Cardiac muscle cell (in vitro differentiated cells and primary cell): ENCODE measurements at regions not wholly inside any gene's neighbourhood (a gene's known extent, or its start where the extent isn't known, plus 50 kb on each side); places are given as distances from the start of the nearest gene placed in this dataset.

ENCODE experiments used
- DNase-seq, 2 donors: peaks; one replicate each; pipeline versions ENCODE4 v3.0.0 to v3.0.0-alpha.2; 2010 to 2017; ENCODE audit warnings: low read depth in 1 of 2, low spot score in 1 of 2
- H3K27ac ChIP-seq: fragments of 200-600 bp; sonication (generic); 2 replicates; pipeline ENCODE4 v1.5.1; 2016
- H3K27me3 ChIP-seq: fragments of 200-600 bp; sonication (generic); 2 replicates; pipeline ENCODE4 v1.6.0; 2016; ENCODE audit warnings: control low read depth
- H3K36me3 ChIP-seq: fragments of 200-600 bp; sonication (generic); 2 replicates; pipeline ENCODE4 v1.5.1; 2016; ENCODE audit warnings: control low read depth
- H3K4me1 ChIP-seq: fragments of 200-600 bp; sonication (generic); 2 replicates; pipeline ENCODE4 v1.8.1; 2017; ENCODE audit warnings: low read depth, mild to moderate bottlenecking, mixed run types
- H3K4me3 ChIP-seq: fragments of 200-600 bp; sonication (generic); 2 replicates; pipeline ENCODE4 v1.5.1; 2016; ENCODE audit warnings: mild to moderate bottlenecking
- H3K9me3 ChIP-seq: fragments of 200-600 bp; sonication (generic); 2 replicates; pipeline ENCODE4 v1.5.1; 2017; ENCODE audit warnings: low read depth, mild to moderate bottlenecking, control low read depth
- TF ChIP-seq, protein P1 (sequence below): IDR thresholded peaks from 2 replicates; pipeline ENCODE4 v1.5.1; 2012; ENCODE audit warnings: low read depth, mild to moderate bottlenecking, low read length

DNA sequence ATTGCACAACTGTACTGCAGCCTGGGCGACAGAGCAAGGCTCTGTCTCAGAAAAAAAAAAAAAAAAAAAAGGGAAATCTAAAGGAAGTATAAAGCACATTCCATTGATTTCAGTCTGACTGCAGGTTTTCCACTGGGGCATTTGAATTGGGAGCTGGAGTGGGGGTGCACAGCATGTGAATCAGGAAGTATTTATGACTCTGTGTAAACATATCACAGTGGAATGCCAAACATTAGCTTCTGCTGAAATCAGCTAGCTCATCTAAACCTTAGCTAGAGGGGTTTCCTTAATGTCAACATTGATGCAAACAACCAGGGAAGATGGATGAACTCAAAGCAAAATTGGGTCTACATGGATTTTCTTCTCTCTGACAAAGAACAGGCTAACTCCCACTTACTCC is 641.0 kb upstream of the EEF2KMT start:
- Histone ChIP-seq H3K4me3 (no peak overlapping the region), H3K9me3 (no peaks in the 10 kb centered on the region), H3K36me3 (no peaks in the 10 kb centered on the region)

DNA sequence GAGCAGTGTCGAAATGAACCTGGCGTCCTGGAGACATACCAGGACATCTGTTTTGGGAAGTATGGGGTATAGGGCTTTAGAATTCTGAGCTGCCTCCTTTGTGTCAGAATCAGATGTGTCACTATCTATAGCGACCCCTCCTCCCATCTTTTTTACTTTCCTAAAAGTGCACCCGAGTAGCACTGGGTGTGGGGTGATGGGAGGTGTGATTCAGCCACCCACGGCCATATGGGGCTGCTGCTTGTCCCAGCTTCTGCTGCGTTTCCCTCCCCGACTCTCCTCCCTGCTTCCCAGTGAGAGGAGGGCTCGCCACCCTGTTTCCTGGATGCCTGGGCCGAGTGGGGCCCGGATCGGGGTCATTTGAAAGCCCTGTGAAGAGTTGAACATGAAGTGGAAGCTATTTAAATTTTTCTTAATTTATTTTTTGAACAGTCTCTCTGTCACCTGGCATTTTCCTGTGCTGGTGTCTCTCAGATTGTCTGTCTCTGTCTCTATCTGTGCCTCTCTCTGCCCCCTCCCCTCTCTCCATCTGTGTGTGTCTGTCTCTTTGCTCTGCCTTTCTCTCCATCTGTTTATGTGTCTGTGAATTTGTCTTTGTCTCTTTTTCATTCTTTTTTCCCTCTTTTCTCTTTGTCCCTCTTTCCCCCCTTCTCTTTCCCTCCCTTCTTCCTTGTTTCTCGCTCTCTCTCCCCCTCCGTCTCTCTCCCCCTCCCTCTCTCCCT is 638.8 kb upstream of the EEF2KMT start:
- H3K4me3 ChIP-seq, result no peak overlapping the region
- no peaks in the 10 kb centered on the region for H3K36me3 ChIP-seq
- H3K9me3 ChIP-seq, result no peaks in the 10 kb centered on the region
- no peaks in the 10 kb centered on the region for H3K4me1 ChIP-seq
- DNase-seq, result no peak
- H3K27ac ChIP-seq, result no peak overlapping the region
- H3K27me3 ChIP-seq, result no peaks in the 10 kb centered on the region
- TF ChIP-seq, protein P1, sequence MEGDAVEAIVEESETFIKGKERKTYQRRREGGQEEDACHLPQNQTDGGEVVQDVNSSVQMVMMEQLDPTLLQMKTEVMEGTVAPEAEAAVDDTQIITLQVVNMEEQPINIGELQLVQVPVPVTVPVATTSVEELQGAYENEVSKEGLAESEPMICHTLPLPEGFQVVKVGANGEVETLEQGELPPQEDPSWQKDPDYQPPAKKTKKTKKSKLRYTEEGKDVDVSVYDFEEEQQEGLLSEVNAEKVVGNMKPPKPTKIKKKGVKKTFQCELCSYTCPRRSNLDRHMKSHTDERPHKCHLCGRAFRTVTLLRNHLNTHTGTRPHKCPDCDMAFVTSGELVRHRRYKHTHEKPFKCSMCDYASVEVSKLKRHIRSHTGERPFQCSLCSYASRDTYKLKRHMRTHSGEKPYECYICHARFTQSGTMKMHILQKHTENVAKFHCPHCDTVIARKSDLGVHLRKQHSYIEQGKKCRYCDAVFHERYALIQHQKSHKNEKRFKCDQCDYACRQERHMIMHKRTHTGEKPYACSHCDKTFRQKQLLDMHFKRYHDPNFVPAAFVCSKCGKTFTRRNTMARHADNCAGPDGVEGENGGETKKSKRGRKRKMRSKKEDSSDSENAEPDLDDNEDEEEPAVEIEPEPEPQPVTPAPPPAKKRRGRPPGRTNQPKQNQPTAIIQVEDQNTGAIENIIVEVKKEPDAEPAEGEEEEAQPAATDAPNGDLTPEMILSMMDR, result no peak

More for the DNA sequence above, 641.0 kb upstream of the EEF2KMT start:
- no peaks in the 10 kb centered on the region for H3K4me1 ChIP-seq
- TF ChIP-seq, protein P1, result no peak
- no peaks in the 10 kb centered on the region for H3K27me3 ChIP-seq
- DNase-seq, result no peak
- H3K27ac ChIP-seq, result no peak overlapping the region

DNA sequence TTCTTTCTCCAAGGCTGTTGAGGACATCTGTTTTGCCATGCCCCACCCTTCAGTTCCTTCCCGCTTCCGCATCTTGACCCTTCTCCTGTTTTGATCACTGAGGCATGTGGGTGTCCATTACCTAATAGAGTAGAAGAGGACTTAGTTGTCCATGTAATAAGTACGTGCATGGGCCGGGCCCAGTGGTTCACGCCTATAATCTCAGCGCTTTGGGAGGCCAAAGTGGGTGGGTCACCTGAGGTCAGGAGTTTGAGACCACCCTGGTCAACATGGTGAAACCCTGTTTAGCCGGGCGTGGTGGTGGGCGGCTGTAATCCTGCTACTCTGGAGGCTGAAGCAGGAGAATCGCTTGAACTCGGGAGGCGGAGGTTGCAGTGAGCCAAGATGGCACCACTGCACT is 637.8 kb upstream of the EEF2KMT start:
- Histone ChIP-seq H3K9me3 (no peaks in the 10 kb centered on the region), H3K27me3 (no peaks in the 10 kb centered on the region), H3K4me1 (no peaks in the 10 kb centered on the region), H3K27ac (no peak overlapping the region), H3K36me3 (no peaks in the 10 kb centered on the region), H3K4me3 (no peak overlapping the region)
- TF ChIP-seq, protein P1, result no peak
- DNase-seq, result no peak

DNA sequence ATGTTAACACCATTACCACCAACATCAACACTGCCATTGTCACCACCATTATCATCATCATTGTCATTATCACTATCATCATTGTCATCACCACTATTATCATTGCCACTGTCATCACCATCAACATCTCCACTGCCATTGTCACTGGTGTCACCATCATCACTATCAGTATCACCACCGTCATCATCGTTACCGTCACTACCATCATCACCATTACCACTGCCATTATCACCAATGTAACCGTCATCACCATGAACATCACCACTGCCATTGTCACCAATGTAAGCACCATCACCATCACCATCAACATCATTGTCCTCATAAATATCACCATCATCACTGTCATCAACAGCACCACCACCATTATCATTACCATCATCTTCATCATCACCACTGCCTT is 633.2 kb upstream of the EEF2KMT start:
- no peak overlapping the region for H3K27ac ChIP-seq
- no peak overlapping the region for H3K4me3 ChIP-seq
- H3K36me3 ChIP-seq, result no peaks in the 10 kb centered on the region
- no peak for DNase-seq
- H3K9me3 ChIP-seq, result no peaks in the 10 kb centered on the region
- no peaks in the 10 kb centered on the region for H3K4me1 ChIP-seq
- TF ChIP-seq, protein P1, result no peak
- H3K27me3 ChIP-seq, result no peaks in the 10 kb centered on the region

DNA sequence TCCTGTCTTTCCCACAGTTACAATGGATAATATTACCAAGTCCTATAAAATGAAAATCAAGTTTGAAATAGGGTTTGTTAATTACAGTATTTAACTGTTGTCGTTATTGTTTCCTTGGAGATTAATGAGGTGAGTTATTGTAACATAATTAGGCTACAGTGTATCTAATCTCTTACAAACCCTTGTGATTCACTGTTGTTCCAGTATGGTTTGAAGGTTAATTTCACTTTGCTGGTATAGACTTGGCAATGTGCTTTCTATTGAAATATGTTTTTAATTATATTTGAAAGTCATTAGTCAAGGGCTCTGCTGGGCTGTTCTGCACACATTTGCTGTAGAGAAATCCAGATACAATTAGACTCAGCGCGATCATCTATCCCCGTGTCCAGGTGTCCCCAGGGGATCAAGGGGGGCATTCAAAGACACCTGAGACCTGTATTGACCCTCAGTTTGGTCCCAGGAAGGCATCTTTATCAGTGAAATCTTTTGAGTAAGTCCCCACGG is 624.6 kb upstream of the EEF2KMT start:
- no peaks in the 10 kb centered on the region for H3K9me3 ChIP-seq
- no peaks in the 10 kb centered on the region for H3K4me1 ChIP-seq
- peaks cover 4% of the 10 kb centered on the region for H3K27me3 ChIP-seq
- no peaks in the 10 kb centered on the region for H3K36me3 ChIP-seq
- TF ChIP-seq, protein P1, result no peak
- H3K4me3 ChIP-seq, result no peak overlapping the region
- no peak overlapping the region for H3K27ac ChIP-seq
- no peak for DNase-seq
